ENCODE measurements at regions not wholly inside any gene's neighbourhood (a gene's known extent, or its start where the extent isn't known, plus 50 kb on each side); places are given as distances from the start of the nearest gene placed in this dataset.

DNA sequence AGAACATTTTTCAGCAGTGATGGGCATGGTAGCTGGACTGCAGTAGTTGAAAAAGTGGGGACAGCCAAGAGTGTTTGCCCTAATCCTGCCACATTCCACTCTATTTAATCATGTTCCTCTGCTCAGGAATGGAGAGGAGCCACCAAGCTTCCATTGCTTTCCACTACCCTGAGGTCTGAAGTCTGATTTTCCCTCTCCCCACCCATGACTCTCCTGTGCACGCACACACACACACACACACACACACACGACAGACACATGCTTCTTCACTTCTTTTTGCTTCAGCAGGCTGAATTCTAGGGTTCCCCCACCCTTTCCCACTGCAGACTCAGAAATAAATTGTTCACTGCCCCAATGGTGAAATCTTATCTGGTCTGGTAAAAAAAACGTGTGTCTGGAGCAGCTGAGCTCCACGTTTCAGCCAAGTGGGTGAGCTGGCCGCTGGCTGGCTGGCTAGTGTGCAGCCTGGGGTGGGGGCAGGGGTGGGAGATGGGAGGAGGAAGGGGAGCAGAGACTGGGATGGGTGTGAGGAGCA, 142.7 kb upstream of the NALF2 start:
- Histone ChIP-seq H3K27ac (no peak overlapping the region), H3K4me3 (IDR thresholded peaks at IDR 0.05; ENCODE audit: insufficient read depth, low read depth, low read length) (no peak overlapping the region), H3K9ac (no peak overlapping the region), H2AFZ (ENCODE audit: low read depth) (no peak overlapping the region), H4K20me1 (ENCODE audit: insufficient read depth) (no peaks in the 10 kb centered on the region), H3K36me3 (ENCODE audit: insufficient read depth) (no peaks in the 10 kb centered on the region), H3K27me3 (ENCODE audit: insufficient read depth, low read depth) (no peaks in the 10 kb centered on the region), H3K79me2 (ENCODE audit: insufficient read depth, low read depth) (no peaks in the 10 kb centered on the region), H3K4me2 (no peak overlapping the region), H3K4me1 (ENCODE audit: low read depth, poor library complexity, severe bottlenecking) (no peaks in the 10 kb centered on the region)
- TF ChIP-seq, protein P1, sequence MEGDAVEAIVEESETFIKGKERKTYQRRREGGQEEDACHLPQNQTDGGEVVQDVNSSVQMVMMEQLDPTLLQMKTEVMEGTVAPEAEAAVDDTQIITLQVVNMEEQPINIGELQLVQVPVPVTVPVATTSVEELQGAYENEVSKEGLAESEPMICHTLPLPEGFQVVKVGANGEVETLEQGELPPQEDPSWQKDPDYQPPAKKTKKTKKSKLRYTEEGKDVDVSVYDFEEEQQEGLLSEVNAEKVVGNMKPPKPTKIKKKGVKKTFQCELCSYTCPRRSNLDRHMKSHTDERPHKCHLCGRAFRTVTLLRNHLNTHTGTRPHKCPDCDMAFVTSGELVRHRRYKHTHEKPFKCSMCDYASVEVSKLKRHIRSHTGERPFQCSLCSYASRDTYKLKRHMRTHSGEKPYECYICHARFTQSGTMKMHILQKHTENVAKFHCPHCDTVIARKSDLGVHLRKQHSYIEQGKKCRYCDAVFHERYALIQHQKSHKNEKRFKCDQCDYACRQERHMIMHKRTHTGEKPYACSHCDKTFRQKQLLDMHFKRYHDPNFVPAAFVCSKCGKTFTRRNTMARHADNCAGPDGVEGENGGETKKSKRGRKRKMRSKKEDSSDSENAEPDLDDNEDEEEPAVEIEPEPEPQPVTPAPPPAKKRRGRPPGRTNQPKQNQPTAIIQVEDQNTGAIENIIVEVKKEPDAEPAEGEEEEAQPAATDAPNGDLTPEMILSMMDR (conservative IDR thresholded peaks at IDR 0.05; ENCODE audit: low read depth, low read length): no peak

DNA sequence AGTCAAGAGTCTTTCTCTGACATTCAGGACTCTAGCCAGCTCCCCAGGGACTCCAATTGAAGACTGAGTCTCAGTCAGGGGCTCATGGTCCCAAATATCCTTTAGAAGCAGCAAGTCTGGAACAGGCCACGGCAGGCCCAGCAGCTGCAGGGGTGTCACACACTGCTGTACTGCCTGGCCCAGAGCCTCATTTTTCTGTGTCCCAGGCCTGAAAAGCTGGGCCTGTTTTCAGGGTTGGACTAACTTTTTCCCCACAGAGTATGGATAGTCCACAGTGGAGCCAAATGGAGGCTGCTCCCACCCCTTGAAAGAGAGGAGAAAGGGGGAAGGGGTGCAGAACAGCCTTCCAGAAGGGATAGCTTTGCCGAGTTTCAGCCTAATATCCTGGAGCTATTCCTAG, 146.8 kb upstream of the NALF2 start:
- TF ChIP-seq, protein P1 (conservative IDR thresholded peaks at IDR 0.05; ENCODE audit: low read depth, low read length): no peak

DNA sequence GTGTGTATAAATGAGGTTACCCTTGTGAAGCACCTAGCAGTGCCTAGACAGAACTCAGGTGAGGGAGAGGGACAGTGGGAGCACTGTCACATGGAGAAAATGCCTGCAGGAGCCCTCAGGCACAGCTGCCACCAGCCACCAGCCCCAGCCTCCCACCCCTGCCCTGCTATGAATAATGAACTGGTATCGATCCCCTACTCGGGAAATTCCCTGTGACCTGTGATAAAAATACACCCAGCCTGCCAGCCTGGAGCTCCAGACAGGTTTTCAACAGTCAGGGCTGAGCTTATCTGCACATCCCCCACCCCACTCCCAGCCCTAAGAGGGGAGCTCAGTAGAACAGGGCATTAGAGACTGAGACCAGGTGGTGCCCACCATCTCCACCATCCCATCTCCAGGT, 159.6 kb upstream of the PJA1 start:
- H3K4me1 ChIP-seq (ENCODE audit: low read depth, poor library complexity, severe bottlenecking): no peaks in the 10 kb centered on the region
- no peaks in the 10 kb centered on the region for H3K36me3 ChIP-seq (ENCODE audit: insufficient read depth)
- H2AFZ ChIP-seq (ENCODE audit: low read depth): no peak overlapping the region
- H3K4me3 ChIP-seq (IDR thresholded peaks at IDR 0.05; ENCODE audit: insufficient read depth, low read depth, low read length): no peak overlapping the region
- TF ChIP-seq, protein P1 (conservative IDR thresholded peaks at IDR 0.05; ENCODE audit: low read depth, low read length): no peak
- H3K27ac ChIP-seq: no peak overlapping the region
- no peaks in the 10 kb centered on the region for H3K27me3 ChIP-seq (ENCODE audit: insufficient read depth, low read depth)
- no peaks in the 10 kb centered on the region for H4K20me1 ChIP-seq (ENCODE audit: insufficient read depth)
- H3K9ac ChIP-seq: no peak overlapping the region
- H3K79me2 ChIP-seq (ENCODE audit: insufficient read depth, low read depth): no peaks in the 10 kb centered on the region
- H3K4me2 ChIP-seq: no peak overlapping the region

More for the DNA sequence above, 146.8 kb upstream of the NALF2 start:
- Histone ChIP-seq H3K4me2 (no peak overlapping the region), H3K36me3 (ENCODE audit: insufficient read depth) (no peaks in the 10 kb centered on the region), H3K27me3 (ENCODE audit: insufficient read depth, low read depth) (no peaks in the 10 kb centered on the region), H3K9ac (no peak overlapping the region), H4K20me1 (ENCODE audit: insufficient read depth) (no peaks in the 10 kb centered on the region), H3K79me2 (ENCODE audit: insufficient read depth, low read depth) (no peaks in the 10 kb centered on the region), H3K4me1 (ENCODE audit: low read depth, poor library complexity, severe bottlenecking) (no peaks in the 10 kb centered on the region), H3K4me3 (IDR thresholded peaks at IDR 0.05; ENCODE audit: insufficient read depth, low read depth, low read length) (no peak overlapping the region), H2AFZ (ENCODE audit: low read depth) (no peak overlapping the region), H3K27ac (no peak overlapping the region)

DNA sequence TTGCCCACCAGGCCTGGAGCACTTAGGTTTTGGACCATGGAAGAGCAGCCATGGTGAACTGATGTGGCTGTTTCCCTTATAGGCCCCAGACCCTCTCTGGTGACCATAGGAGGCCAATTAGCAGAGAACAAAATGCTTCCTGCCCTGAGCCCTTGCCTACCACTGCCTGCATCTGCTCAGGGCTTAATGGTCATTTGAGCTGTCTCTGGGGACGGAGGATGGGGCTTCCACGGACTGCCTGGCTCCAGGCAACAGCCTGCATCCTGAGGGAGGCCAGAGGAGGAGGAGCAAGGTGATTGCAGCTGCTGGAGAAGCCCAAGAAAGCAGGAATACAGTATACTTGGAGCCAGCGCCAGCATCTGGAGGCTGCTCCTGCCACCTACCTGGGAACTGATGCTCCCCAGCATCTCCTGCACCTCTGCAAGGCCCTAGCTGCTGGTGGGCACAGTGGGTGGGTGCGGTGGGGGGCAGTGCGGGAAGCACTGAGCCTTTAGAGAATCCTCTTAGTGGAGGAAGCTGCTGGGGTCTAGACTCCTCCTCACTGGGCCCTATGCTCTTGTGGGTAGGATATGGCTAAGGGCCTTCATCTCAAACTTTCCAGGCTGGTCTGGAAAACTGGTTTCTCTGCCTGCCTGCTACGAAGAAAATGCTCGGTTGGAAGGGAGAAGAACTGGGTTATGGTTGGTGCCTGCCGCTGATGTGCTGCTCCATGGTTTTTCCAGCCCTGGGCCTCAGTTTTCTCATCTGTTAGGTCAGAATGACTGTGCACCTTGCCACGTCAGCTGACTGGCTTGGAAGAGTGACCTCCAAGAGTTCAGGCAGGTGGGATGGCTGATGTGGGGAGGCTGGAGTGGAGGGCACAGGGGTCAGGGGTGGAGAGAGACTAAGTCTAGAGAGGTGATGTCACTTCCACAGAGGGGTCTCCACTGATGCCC, 158.8 kb upstream of the PJA1 start:
- TF ChIP-seq, protein P1 (conservative IDR thresholded peaks at IDR 0.05; ENCODE audit: low read depth, low read length): no peak
- no peaks in the 10 kb centered on the region for H3K4me1 ChIP-seq (ENCODE audit: low read depth, poor library complexity, severe bottlenecking)
- H2AFZ ChIP-seq (ENCODE audit: low read depth): no peak overlapping the region
- H3K79me2 ChIP-seq (ENCODE audit: insufficient read depth, low read depth): no peaks in the 10 kb centered on the region
- no peaks in the 10 kb centered on the region for H3K36me3 ChIP-seq (ENCODE audit: insufficient read depth)
- H3K27me3 ChIP-seq (ENCODE audit: insufficient read depth, low read depth): no peaks in the 10 kb centered on the region
- no peak overlapping the region for H3K9ac ChIP-seq
- H4K20me1 ChIP-seq (ENCODE audit: insufficient read depth): no peaks in the 10 kb centered on the region
- no peak overlapping the region for H3K27ac ChIP-seq
- H3K4me2 ChIP-seq: no peak overlapping the region
- no peak overlapping the region for H3K4me3 ChIP-seq (IDR thresholded peaks at IDR 0.05; ENCODE audit: insufficient read depth, low read depth, low read length)
